PFSK-1 (cell line): ENCODE measurements at regions not wholly inside any gene's neighbourhood (a gene's known extent, or its start where the extent isn't known, plus 50 kb on each side); places are given as distances from the start of the nearest gene placed in this dataset.

Source experiments
- FOXP2 ChIP-seq: optimal IDR thresholded peaks from 2 replicates; pipeline ENCODE3; 2011; ENCODE audit warnings: borderline replicate concordance, control low read depth, inconsistent platforms; ENCODE audit not compliant: insufficient read depth; ENCODE audit errors: extremely low read length, extremely low read depth
- POLR2AphosphoS5 ChIP-seq: IDR thresholded peaks from 2 replicates; pipeline ENCODE4 v1.6.1; 2012; ENCODE audit warnings: low read depth, mild to moderate bottlenecking, control low read depth, low read length, moderate library complexity
- SIN3A ChIP-seq: IDR thresholded peaks from 2 replicates; pipeline ENCODE4 v1.6.1; 2012; ENCODE audit warnings: mild to moderate bottlenecking, low read length, moderate library complexity, borderline replicate concordance; ENCODE audit not compliant: insufficient read depth
- TAF1 ChIP-seq: IDR thresholded peaks from 2 replicates; pipeline ENCODE4 v1.6.1; 2012; ENCODE audit warnings: low read length, control low read depth, borderline replicate concordance; ENCODE audit not compliant: insufficient read depth
- TF ChIP-seq, protein P1 (sequence below), 2 experiments: IDR thresholded peaks; 2 replicates each; pipeline versions ENCODE4 v1.6.1 to v1.8.0; 2011 to 2012; ENCODE audit warnings: low read depth in 2 of 2, low read length in 2 of 2, control low read depth in 1 of 2, inconsistent platforms in 1 of 2, mild to moderate bottlenecking in 1 of 2, moderate library complexity in 1 of 2; ENCODE audit not compliant: insufficient read depth in 1 of 2

GRCh38 chr13:34040863-34041262 lies 222.9 kb downstream of the RFC3 start:
- TF ChIP-seq, protein P1, sequence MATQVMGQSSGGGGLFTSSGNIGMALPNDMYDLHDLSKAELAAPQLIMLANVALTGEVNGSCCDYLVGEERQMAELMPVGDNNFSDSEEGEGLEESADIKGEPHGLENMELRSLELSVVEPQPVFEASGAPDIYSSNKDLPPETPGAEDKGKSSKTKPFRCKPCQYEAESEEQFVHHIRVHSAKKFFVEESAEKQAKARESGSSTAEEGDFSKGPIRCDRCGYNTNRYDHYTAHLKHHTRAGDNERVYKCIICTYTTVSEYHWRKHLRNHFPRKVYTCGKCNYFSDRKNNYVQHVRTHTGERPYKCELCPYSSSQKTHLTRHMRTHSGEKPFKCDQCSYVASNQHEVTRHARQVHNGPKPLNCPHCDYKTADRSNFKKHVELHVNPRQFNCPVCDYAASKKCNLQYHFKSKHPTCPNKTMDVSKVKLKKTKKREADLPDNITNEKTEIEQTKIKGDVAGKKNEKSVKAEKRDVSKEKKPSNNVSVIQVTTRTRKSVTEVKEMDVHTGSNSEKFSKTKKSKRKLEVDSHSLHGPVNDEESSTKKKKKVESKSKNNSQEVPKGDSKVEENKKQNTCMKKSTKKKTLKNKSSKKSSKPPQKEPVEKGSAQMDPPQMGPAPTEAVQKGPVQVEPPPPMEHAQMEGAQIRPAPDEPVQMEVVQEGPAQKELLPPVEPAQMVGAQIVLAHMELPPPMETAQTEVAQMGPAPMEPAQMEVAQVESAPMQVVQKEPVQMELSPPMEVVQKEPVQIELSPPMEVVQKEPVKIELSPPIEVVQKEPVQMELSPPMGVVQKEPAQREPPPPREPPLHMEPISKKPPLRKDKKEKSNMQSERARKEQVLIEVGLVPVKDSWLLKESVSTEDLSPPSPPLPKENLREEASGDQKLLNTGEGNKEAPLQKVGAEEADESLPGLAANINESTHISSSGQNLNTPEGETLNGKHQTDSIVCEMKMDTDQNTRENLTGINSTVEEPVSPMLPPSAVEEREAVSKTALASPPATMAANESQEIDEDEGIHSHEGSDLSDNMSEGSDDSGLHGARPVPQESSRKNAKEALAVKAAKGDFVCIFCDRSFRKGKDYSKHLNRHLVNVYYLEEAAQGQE (IDR thresholded peaks at IDR 0.05; ENCODE audit: insufficient read depth in 1 of 2, low read depth in 2 of 2, low read length in 2 of 2): no peak
- TF ChIP-seq POLR2AphosphoS5 (no peak), TAF1 (no peak), SIN3A (no peak), FOXP2 (no peak)
